Uterus (tissue), 3 donors: ENCODE measurements at regions not wholly inside any gene's neighbourhood (a gene's known extent, or its start where the extent isn't known, plus 50 kb on each side); places are given as distances from the start of the nearest gene placed in this dataset.
A peak's percentile ranks its signal among the peaks of the same experiment; 100 is the strongest.

ENCODE experiments used
- DNase-seq, 2 donors: peaks; one replicate each; pipeline ENCODE4 v3.0.0-alpha.2; 2019 to 2020
- H3K27ac ChIP-seq, 2 donors: fragments of 200-600 bp; sonication (generic); 1 replicate in 1 of 2; 2 replicates in 1 of 2; pipeline ENCODE4 v1.5.1; 2016 to 2018
- H3K27me3 ChIP-seq, 2 donors: fragments of 200-600 bp; sonication (generic); one replicate each; pipeline ENCODE4 v1.5.1; 2018 to 2019; ENCODE audit warnings: control low read depth in 1 of 2
- H3K36me3 ChIP-seq, 2 donors: fragments of 200-600 bp; sonication (generic); one replicate each; pipeline ENCODE4 v1.5.1; 2019; ENCODE audit warnings: control low read depth in 1 of 2
- H3K4me1 ChIP-seq, 2 donors: fragments of 200-600 bp; sonication (generic); one replicate each; pipeline ENCODE4 v1.5.1; 2018 to 2019; ENCODE audit warnings: control low read depth in 1 of 2
- H3K4me3 ChIP-seq, 2 donors: fragments of 200-600 bp; sonication (generic); 1 replicate in 1 of 2; 2 replicates in 1 of 2; pipeline ENCODE4 v1.5.1; 2018 to 2019; ENCODE audit warnings: mild to moderate bottlenecking in 1 of 2
- H3K9me3 ChIP-seq, 2 donors: fragments of 200-600 bp; sonication (generic); one replicate each; pipeline ENCODE4 v1.5.1; 2019; ENCODE audit warnings: control low read depth in 1 of 2
- POLR2A ChIP-seq, 2 donors: fragments of 450-650 bp; IDR thresholded peaks; one replicate each; pipeline ENCODE4 v1.6.1; 2016; ENCODE audit warnings: antibody characterized with exemption in 2 of 2, mild to moderate bottlenecking in 1 of 2, moderate library complexity in 1 of 2
- intact Hi-C: fragments of 100-400 bp; cut with DNase I; formaldehyde crosslinking; loops from one replicate; pipeline ENCODE4 v1.15.1; 2023; ENCODE audit warnings: low total_unique reads
- TF ChIP-seq, protein P1 (sequence below), 4 experiments: fragments of 200-600 bp in 2 of 4; fragments of 450-650 bp in 2 of 4; sonication (generic) in 2 of 4; IDR thresholded peaks; one replicate each; pipeline ENCODE4 v1.5.1; 2016 to 2019; ENCODE audit warnings: antibody characterized with exemption in 4 of 4, mild to moderate bottlenecking in 2 of 4, moderate library complexity in 1 of 4
- donor health status: DM: yes; HTN: yes; CAD: no.

DNA sequence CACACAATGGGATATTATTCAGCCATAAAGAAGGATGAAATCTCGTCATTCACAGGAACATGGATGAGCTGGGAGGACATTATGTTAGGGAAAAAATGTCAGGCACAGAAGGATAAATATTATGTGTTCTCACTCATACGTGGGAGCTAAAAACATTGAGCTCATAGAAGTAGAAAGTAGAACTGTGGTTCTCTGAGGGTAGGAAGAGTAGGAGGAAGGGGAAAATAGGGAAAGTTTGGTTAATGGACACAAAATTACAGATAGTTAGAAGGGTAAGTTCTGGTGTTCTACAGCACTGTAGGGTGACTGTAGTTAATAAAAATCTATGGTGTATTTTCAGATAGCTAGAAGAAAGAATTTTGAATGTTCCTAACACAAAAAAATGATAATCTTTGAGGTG, 102.6 kb upstream of the LIPC start:
- H3K4me3 ChIP-seq, result no peak overlapping the region
- DNase-seq, result no peak
- H3K9me3 ChIP-seq, result no peaks in the 10 kb centered on the region
- no peaks in the 10 kb centered on the region for H3K27me3 ChIP-seq
- no peaks in the 10 kb centered on the region for H3K36me3 ChIP-seq
- H3K4me1 ChIP-seq, result peaks cover 11 to 17% of the 10 kb centered on the region in 2 donors
- TF ChIP-seq POLR2A (IDR thresholded peaks at IDR 0.05), result no peak
- TF ChIP-seq, protein P1, sequence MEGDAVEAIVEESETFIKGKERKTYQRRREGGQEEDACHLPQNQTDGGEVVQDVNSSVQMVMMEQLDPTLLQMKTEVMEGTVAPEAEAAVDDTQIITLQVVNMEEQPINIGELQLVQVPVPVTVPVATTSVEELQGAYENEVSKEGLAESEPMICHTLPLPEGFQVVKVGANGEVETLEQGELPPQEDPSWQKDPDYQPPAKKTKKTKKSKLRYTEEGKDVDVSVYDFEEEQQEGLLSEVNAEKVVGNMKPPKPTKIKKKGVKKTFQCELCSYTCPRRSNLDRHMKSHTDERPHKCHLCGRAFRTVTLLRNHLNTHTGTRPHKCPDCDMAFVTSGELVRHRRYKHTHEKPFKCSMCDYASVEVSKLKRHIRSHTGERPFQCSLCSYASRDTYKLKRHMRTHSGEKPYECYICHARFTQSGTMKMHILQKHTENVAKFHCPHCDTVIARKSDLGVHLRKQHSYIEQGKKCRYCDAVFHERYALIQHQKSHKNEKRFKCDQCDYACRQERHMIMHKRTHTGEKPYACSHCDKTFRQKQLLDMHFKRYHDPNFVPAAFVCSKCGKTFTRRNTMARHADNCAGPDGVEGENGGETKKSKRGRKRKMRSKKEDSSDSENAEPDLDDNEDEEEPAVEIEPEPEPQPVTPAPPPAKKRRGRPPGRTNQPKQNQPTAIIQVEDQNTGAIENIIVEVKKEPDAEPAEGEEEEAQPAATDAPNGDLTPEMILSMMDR (IDR thresholded peaks at IDR 0.05), result no peak
- H3K27ac ChIP-seq, result no peak overlapping the region
- intact Hi-C loops, result no loop called here

DNA sequence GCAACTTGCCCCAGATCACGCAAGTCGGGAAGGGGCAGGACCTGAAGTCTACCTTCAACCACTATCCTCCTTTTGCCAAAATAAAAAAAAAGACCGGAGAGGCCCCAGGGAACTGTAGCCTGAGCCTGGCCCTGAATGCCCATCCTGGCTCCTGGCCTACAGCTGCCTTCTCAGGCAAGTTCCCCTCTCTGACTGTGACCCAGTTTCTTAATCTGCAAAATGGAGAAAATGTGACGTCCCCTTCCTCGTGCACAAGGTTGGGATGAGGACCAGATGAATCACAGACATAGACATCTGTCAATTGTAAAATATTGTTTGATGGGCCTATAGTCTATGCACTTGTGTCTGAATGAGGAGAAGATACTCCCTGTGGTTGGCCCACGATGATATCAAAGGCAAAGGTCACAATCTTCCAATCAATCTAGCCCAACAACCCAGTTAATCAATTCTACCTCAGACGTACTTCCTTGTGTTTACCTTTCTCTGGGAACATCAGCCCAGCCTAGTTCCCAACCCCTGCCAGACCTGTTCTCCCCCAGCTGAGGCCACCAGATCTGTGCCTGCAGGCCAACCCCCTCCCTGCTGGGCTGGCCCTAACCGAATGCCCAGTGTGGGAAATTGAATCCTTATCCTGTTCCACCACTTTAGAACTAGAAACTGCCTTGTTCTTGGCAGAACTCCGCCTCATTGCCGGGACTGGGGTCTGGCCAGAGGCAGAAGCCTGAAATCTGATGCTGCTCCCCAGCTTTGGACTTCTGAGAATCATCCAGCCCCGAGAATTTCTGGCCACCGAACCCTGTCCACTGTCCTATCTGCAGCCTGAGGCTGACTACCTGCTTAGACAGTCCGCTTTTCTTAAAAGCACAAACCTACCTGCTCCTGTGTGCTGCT, 101.8 kb upstream of the LIPC start:
- no peaks in the 10 kb centered on the region for H3K36me3 ChIP-seq
- H3K4me3 ChIP-seq, result no peak overlapping the region
- H3K4me1 ChIP-seq, result peaks cover 11 to 17% of the 10 kb centered on the region in 2 donors
- H3K27me3 ChIP-seq, result no peaks in the 10 kb centered on the region
- no peak for TF ChIP-seq POLR2A (IDR thresholded peaks at IDR 0.05)
- TF ChIP-seq, protein P1 (IDR thresholded peaks at IDR 0.05), result no peak
- no peak for DNase-seq
- intact Hi-C loops, result no loop called here
- no peaks in the 10 kb centered on the region for H3K9me3 ChIP-seq
- peak overlapping the region; percentile 38 to 94 for H3K27ac ChIP-seq

DNA sequence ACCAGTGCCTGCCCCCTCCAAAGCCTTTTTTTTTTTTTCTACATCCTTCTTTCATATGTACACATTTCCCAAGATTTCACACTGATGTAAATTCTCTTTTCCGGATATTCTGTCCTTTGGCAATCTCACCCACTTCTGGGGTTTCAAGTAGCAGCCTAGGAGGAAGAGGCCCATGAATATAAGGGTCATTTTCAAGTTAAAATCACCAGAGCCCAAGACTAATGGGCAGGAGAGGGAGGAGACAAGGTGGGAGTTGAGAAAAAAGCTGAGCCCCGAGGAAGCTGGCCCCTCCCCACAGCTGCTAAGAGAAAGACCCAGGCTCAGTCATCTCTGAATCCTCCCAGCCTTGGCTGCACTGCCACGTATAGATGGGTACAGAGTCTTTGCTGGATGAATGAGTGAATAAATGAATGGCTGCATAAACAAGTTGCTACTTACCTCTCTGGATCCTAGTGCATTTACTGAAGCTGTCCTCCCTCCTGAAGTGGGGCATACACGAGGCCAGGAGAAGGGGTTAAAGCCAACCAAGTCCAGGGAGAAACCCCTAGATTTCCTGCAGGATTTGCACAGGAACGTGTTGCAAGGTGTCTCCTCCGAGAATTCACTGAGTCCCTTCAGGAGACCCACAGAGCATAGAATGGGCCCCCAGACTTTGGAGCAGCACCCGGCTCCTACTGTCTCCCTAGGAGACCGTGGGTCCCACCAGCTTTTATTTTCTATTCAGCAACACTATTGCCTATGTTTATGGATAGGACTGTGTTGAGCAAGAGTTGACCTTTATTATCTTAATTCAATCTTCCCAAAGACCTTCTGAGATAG, 100.8 kb upstream of the LIPC start:
- Histone ChIP-seq H3K9me3 (no peaks in the 10 kb centered on the region), H3K36me3 (no peaks in the 10 kb centered on the region), H3K27me3 (no peaks in the 10 kb centered on the region), H3K27ac (peak overlapping the region; percentile 86 to 94), H3K4me1 (peaks cover 11 to 17% of the 10 kb centered on the region in 2 donors), H3K4me3 (no peak overlapping the region)
- intact Hi-C loops, result no loop called here
- no peak for DNase-seq
- TF ChIP-seq, protein P1 (IDR thresholded peaks at IDR 0.05), result no peak
- TF ChIP-seq POLR2A (IDR thresholded peaks at IDR 0.05), result no peak

DNA sequence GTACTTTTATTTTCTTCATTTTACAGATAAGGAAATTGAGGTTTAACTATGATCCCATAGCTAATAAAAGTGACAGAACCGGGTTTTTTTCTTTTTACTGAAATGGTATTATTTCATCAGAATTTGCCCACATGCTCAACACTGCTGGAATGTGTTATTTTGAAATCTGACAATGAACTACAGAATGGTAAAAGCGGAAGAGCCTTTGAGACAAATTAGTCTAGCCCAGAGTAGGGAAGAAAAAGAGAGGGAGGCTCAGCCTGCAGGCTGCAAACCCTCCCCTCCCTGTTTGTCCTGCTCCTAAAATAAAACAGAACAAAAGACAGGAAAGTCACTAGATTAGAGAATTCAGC, 100.3 kb upstream of the LIPC start:
- no peaks in the 10 kb centered on the region for H3K36me3 ChIP-seq
- H3K27ac ChIP-seq, result peak overlapping the region; percentile 86 to 94
- no peak overlapping the region for H3K4me3 ChIP-seq
- no peaks in the 10 kb centered on the region for H3K9me3 ChIP-seq
- DNase-seq, result no peak
- intact Hi-C loops, result no loop called here
- TF ChIP-seq, protein P1 (IDR thresholded peaks at IDR 0.05), result no peak
- H3K4me1 ChIP-seq, result peaks cover 11 to 17% of the 10 kb centered on the region in 2 donors
- no peaks in the 10 kb centered on the region for H3K27me3 ChIP-seq
